ENCODE measurements at regions not wholly inside any gene's neighbourhood (a gene's known extent, or its start where the extent isn't known, plus 50 kb on each side); places are given as distances from the start of the nearest gene placed in this dataset.

DNA sequence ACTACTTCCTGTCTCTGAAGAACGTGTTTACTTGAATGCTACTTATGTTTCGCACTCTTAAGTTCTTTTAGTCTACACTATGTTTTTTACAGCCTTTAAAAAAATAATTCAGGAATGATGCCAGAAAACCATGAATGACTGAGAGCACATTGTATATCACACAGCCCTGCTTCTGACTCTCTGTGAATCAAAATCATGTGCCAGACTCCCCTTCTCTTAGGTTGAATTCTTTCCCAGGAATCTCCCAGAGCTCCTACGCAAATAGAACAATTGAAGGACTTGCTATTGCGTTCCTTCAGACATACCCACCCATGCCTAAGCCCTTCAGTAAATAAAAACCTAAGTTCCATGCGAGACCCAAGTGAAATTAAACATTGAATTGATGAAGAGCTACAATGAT is 782.0 kb upstream of the ALCAM start (continued):
- TF ChIP-seq, protein P1, sequence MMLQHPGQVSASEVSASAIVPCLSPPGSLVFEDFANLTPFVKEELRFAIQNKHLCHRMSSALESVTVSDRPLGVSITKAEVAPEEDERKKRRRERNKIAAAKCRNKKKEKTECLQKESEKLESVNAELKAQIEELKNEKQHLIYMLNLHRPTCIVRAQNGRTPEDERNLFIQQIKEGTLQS (IDR thresholded peaks at IDR 0.05; ENCODE audit: insufficient read depth, low read depth, low read length): no peak
- TF ChIP-seq YY1 (IDR thresholded peaks at IDR 0.05; ENCODE audit: low read depth, low read length) (no peak), GABPA (IDR thresholded peaks at IDR 0.05; ENCODE audit: borderline replicate concordance, insufficient read depth, low read length) (no peak), SIN3A (conservative IDR thresholded peaks at IDR 0.05 in 1 of 2, IDR thresholded peaks at IDR 0.05 in 1 of 2; ENCODE audit: low read depth in 1 of 2, low read length in 2 of 2) (no peak)
